Mesenchymal stem cell (in vitro differentiated cells and primary cell): ENCODE measurements at regions not wholly inside any gene's neighbourhood (a gene's known extent, or its start where the extent isn't known, plus 50 kb on each side); places are given as distances from the start of the nearest gene placed in this dataset.

Experiments used
- DNase-seq: peaks from one replicate; pipeline ENCODE4 v3.0.0-alpha.2; 2013
- H2AFZ ChIP-seq: one replicate; pipeline ENCODE4 v1.6.1; 2013; ENCODE audit warnings: low read depth, mild to moderate bottlenecking, control low read depth, inconsistent platforms, low read length, moderate library complexity
- H2AK5ac ChIP-seq: 2 replicates; pipeline ENCODE4 v1.6.1; 2013; ENCODE audit warnings: low read length, moderate library complexity, mild to moderate bottlenecking, inconsistent platforms; ENCODE audit not compliant: severe bottlenecking
- H2BK120ac ChIP-seq: one replicate; pipeline ENCODE4 v1.6.1; 2013; ENCODE audit warnings: low read depth, mild to moderate bottlenecking, inconsistent platforms, low read length, moderate library complexity
- H2BK12ac ChIP-seq, 2 experiments: one replicate each; pipeline ENCODE4 v1.6.1; 2013; ENCODE audit warnings: inconsistent platforms in 2 of 2, low read length in 2 of 2, mild to moderate bottlenecking in 2 of 2, moderate library complexity in 2 of 2, control low read depth in 1 of 2
- H2BK15ac ChIP-seq: one replicate; pipeline ENCODE4 v1.6.1; 2013; ENCODE audit warnings: mild to moderate bottlenecking, low read depth, inconsistent platforms; ENCODE audit not compliant: poor library complexity, severe bottlenecking
- H2BK5ac ChIP-seq: 2 replicates; pipeline ENCODE4 v1.6.1; 2013; ENCODE audit warnings: low read depth, mild to moderate bottlenecking, low read length, control low read depth, inconsistent platforms; ENCODE audit not compliant: poor library complexity, severe bottlenecking
- H3K14ac ChIP-seq, 2 experiments: one replicate each; pipeline ENCODE4 v1.6.1; 2013; ENCODE audit warnings: inconsistent platforms in 2 of 2, low read length in 2 of 2, control low read depth in 1 of 2, mild to moderate bottlenecking in 1 of 2, moderate library complexity in 1 of 2
- H3K18ac ChIP-seq, 2 experiments: one replicate each; pipeline ENCODE4 v1.6.1; 2013; ENCODE audit warnings: inconsistent platforms in 2 of 2, low read length in 2 of 2, control low read depth in 1 of 2, low read depth in 1 of 2, mild to moderate bottlenecking in 1 of 2
- H3K23ac ChIP-seq, 2 experiments: one replicate each; pipeline ENCODE4 v1.6.1; 2013; ENCODE audit warnings: inconsistent platforms in 2 of 2, low read length in 2 of 2, mild to moderate bottlenecking in 2 of 2, moderate library complexity in 2 of 2, control low read depth in 1 of 2
- H3K27ac ChIP-seq: 2 replicates; pipeline ENCODE4 v1.5.1; 2013; ENCODE audit warnings: mild to moderate bottlenecking, moderate library complexity, low read length, control low read depth, inconsistent platforms; ENCODE audit not compliant: poor library complexity, severe bottlenecking
- H3K27me3 ChIP-seq, 2 experiments: 2 replicates each; pipeline versions ENCODE4 v1.6.1 to v1.7.0; 2013; ENCODE audit warnings: low read length in 2 of 2, mild to moderate bottlenecking in 2 of 2, moderate library complexity in 2 of 2, control low read depth in 1 of 2, inconsistent platforms in 1 of 2; ENCODE audit not compliant: control insufficient read depth in 1 of 2, insufficient read depth in 1 of 2
- H3K36me3 ChIP-seq, 2 experiments: 2 replicates each; pipeline versions ENCODE4 v1.6.1 to v1.7.0; 2013; ENCODE audit warnings: low read length in 2 of 2, control low read depth in 1 of 2, inconsistent platforms in 1 of 2, low read depth in 1 of 2, mild to moderate bottlenecking in 1 of 2; ENCODE audit not compliant: insufficient read depth in 2 of 2, control insufficient read depth in 1 of 2
- H3K4ac ChIP-seq, 2 experiments: one replicate each; pipeline ENCODE4 v1.6.1; 2013; ENCODE audit warnings: inconsistent platforms in 2 of 2, low read length in 2 of 2, mild to moderate bottlenecking in 2 of 2, moderate library complexity in 2 of 2, control low read depth in 1 of 2, low read depth in 1 of 2
- H3K4me1 ChIP-seq: 2 replicates; pipeline ENCODE4 v1.6.1; 2013; ENCODE audit warnings: low read depth, low read length, control low read depth; ENCODE audit not compliant: control insufficient read depth, insufficient read depth
- H3K4me2 ChIP-seq: 2 replicates; pipeline ENCODE4 v1.6.1; 2013; ENCODE audit warnings: low read length, mild to moderate bottlenecking, inconsistent platforms; ENCODE audit not compliant: poor library complexity, severe bottlenecking
- H3K4me3 ChIP-seq, 2 experiments: 2 replicates each; pipeline versions ENCODE4 v1.5.1 to v1.7.0; 2013; ENCODE audit warnings: low read length in 2 of 2, mild to moderate bottlenecking in 2 of 2, control low read depth in 1 of 2, low read depth in 1 of 2; ENCODE audit not compliant: insufficient read depth in 1 of 2
- H3K79me1 ChIP-seq: replicated peaks from 2 replicates; pipeline ENCODE4 v1.6.1; 2013; ENCODE audit warnings: mild to moderate bottlenecking, control low read depth, low read length, inconsistent platforms; ENCODE audit not compliant: poor library complexity, severe bottlenecking
- H3K9ac ChIP-seq: 2 replicates; pipeline ENCODE4 v1.7.0; 2013; ENCODE audit warnings: mild to moderate bottlenecking, low read length, moderate library complexity
- H3K9me3 ChIP-seq: 2 replicates; pipeline ENCODE4 v1.7.0; 2013; ENCODE audit warnings: mild to moderate bottlenecking, low read length; ENCODE audit not compliant: control insufficient read depth
- H4K8ac ChIP-seq: one replicate; pipeline ENCODE4 v1.6.1; 2013; ENCODE audit warnings: inconsistent platforms, mild to moderate bottlenecking, low read length, moderate library complexity
- H4K91ac ChIP-seq: one replicate; pipeline ENCODE4 v1.6.1; 2013; ENCODE audit warnings: mild to moderate bottlenecking, low read length, inconsistent platforms
- WGBS: methylation state at CpG from one replicate; pipeline ENCODE4 v1.1.7; 2013; ENCODE audit warnings: mixed read lengths; 5-methylcytosine and 5-hydroxymethylcytosine counted together

DNA sequence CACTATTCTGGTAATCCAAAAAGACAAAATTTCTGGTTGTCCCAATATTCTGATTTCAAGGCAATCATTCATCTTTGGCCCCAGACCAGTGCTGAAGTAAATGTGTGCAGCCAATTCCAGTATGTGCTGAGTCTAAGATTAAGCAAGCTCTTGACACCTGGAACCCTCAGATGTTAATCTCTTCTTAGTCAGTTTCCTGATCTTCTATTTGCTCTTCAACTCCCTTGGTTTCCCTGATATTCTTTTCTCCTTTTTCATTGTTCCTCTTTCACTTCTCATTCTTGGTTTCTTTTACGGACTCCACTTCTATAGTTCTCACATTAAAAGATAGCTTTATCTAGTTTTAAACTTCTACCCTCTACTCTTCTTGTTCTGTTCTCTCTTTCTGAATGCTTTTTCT lies 445.7 kb upstream of the FANCL start:
- H3K27ac ChIP-seq, result no peak overlapping the region
- no peak overlapping the region for H2BK12ac ChIP-seq
- H3K14ac ChIP-seq, result no peak overlapping the region
- H3K4me1 ChIP-seq, result no peaks in the 10 kb centered on the region
- H3K27me3 ChIP-seq, result no peaks in the 10 kb centered on the region
- H4K8ac ChIP-seq, result no peak overlapping the region
- H2BK5ac ChIP-seq, result no peak overlapping the region
- no peak overlapping the region for H3K9ac ChIP-seq
- no peak overlapping the region for H3K4me3 ChIP-seq
- no peaks in the 10 kb centered on the region for H3K79me1 ChIP-seq
- no peaks in the 10 kb centered on the region for H3K36me3 ChIP-seq
- no peak overlapping the region for H2AK5ac ChIP-seq
- no peak overlapping the region for H3K4ac ChIP-seq
- H3K23ac ChIP-seq, result no peak overlapping the region
- no peak for DNase-seq
- no peak overlapping the region for H2BK120ac ChIP-seq
- no peak overlapping the region for H3K18ac ChIP-seq
- 86% methylated on average over 1 of the region's 1 CpG for WGBS
- peaks cover 3% of the 10 kb centered on the region for H3K9me3 ChIP-seq
- H4K91ac ChIP-seq, result no peak overlapping the region
- no peak overlapping the region for H2BK15ac ChIP-seq
- H2AFZ ChIP-seq, result no peak overlapping the region
- H3K4me2 ChIP-seq, result no peak overlapping the region

DNA sequence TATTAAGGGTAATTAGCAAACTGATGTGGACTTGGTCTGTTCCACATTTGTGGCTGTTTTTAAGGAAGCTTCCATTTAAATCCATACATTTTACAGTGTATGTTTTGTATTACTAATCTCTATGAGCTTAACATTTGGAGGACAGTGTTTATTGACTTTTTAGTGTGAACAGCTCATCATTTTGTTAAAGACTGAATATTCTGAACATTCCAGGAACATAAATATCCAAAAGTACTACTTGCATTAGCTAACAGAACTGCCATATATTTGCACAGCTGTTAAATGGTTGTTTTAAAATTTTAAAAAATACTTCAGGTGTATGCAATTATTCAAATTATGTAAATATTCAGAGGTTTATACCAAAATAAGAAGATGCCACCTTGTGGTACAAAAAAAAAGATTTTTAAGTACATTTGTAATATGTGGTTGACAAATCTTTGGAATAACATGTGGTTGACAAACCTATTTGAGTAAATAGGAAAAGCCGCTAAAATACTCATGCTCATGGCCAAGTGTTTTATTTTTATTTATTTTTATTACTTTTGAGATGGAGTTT lies 439.7 kb upstream of the FANCL start:
- Histone ChIP-seq H3K18ac (no peak overlapping the region), H3K4me1 (no peaks in the 10 kb centered on the region), H2BK120ac (no peak overlapping the region), H3K9ac (no peak overlapping the region), H3K4me2 (no peak overlapping the region), H4K91ac (no peak overlapping the region), H2BK15ac (no peak overlapping the region), H3K14ac (no peak overlapping the region), H3K27me3 (no peaks in the 10 kb centered on the region), H2BK5ac (no peak overlapping the region), H2AK5ac (no peak overlapping the region), H3K23ac (no peak overlapping the region), H3K4ac (no peak overlapping the region), H3K9me3 (no peaks in the 10 kb centered on the region), H3K27ac (no peak overlapping the region), H4K8ac (no peak overlapping the region), H3K36me3 (no peaks in the 10 kb centered on the region), H3K4me3 (no peak overlapping the region), H2AFZ (no peak overlapping the region), H3K79me1 (no peaks in the 10 kb centered on the region), H2BK12ac (no peak overlapping the region)
- DNase-seq, result no peak
- 100% methylated on average over 1 of the region's 1 CpG for WGBS

GRCh38 chr2:58677748-58678147 lies 436.6 kb upstream of the FANCL start:
- H2AFZ ChIP-seq, result no peak overlapping the region
- no peak overlapping the region for H3K23ac ChIP-seq
- no peaks in the 10 kb centered on the region for H3K27me3 ChIP-seq
- no peaks in the 10 kb centered on the region for H3K9me3 ChIP-seq
- no peak overlapping the region for H2BK5ac ChIP-seq
- H2BK15ac ChIP-seq, result no peak overlapping the region
- 91% methylated on average over 2 of the region's 3 CpGs for WGBS
- no peak overlapping the region for H2AK5ac ChIP-seq
- H4K8ac ChIP-seq, result no peak overlapping the region
- no peak overlapping the region for H4K91ac ChIP-seq
- no peak overlapping the region for H3K9ac ChIP-seq
- no peak overlapping the region for H3K4ac ChIP-seq
- no peaks in the 10 kb centered on the region for H3K36me3 ChIP-seq
- H2BK12ac ChIP-seq, result no peak overlapping the region
- H3K4me1 ChIP-seq, result no peaks in the 10 kb centered on the region
- H3K27ac ChIP-seq, result no peak overlapping the region
- no peak overlapping the region for H2BK120ac ChIP-seq
- H3K4me3 ChIP-seq, result no peak overlapping the region
- H3K14ac ChIP-seq, result no peak overlapping the region
- no peak for DNase-seq
- no peak overlapping the region for H3K4me2 ChIP-seq
- no peak overlapping the region for H3K18ac ChIP-seq
- no peaks in the 10 kb centered on the region for H3K79me1 ChIP-seq

DNA sequence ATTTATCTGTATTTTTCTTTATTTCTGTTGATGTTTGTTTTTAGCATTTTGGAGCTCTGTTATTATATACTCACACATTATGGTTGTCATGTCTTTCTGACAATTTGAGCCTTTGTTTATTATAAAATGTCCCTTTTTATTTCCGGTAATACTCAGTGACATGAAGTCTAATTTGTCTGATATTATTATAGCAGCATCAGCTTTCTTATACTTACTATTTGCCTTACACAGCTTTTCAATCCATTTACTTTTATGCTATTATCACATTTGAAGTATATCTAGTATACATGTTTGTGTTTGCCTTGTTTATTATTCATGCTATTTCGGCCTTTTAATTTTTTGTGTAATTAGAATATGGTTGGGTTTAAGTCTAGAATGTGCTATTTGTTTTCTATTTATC lies 430.6 kb upstream of the FANCL start:
- no peak overlapping the region for H3K4me2 ChIP-seq
- H3K18ac ChIP-seq, result no peak overlapping the region
- H2AK5ac ChIP-seq, result no peak overlapping the region
- no peaks in the 10 kb centered on the region for H3K36me3 ChIP-seq
- no peak for DNase-seq
- H3K9ac ChIP-seq, result no peak overlapping the region
- no peak overlapping the region for H3K14ac ChIP-seq
- H2AFZ ChIP-seq, result no peak overlapping the region
- no peak overlapping the region for H2BK5ac ChIP-seq
- H3K27ac ChIP-seq, result no peak overlapping the region
- no peak overlapping the region for H3K4ac ChIP-seq
- no peak overlapping the region for H2BK120ac ChIP-seq
- no peaks in the 10 kb centered on the region for H3K9me3 ChIP-seq
- H3K27me3 ChIP-seq, result no peaks in the 10 kb centered on the region
- H3K4me1 ChIP-seq, result no peaks in the 10 kb centered on the region
- no peak overlapping the region for H4K8ac ChIP-seq
- no peak overlapping the region for H4K91ac ChIP-seq
- H3K23ac ChIP-seq, result no peak overlapping the region
- H2BK15ac ChIP-seq, result no peak overlapping the region
- H3K79me1 ChIP-seq, result no peaks in the 10 kb centered on the region
- no peak overlapping the region for H3K4me3 ChIP-seq
- H2BK12ac ChIP-seq, result no peak overlapping the region
- WGBS, result 100% methylated on average over 1 of the region's 2 CpGs
